GM19438 (cell line): ENCODE measurements at regions not wholly inside any gene's neighbourhood (a gene's known extent, or its start where the extent isn't known, plus 50 kb on each side); places are given as distances from the start of the nearest gene placed in this dataset.

ENCODE experiments used
- ATAC-seq: cut with Tn5 transposase; IDR thresholded peaks from one replicate; pipeline ENCODE4 v1.9.1; 2021; ENCODE audit warnings: low read depth; ENCODE audit not compliant: unreplicated experiment

DNA sequence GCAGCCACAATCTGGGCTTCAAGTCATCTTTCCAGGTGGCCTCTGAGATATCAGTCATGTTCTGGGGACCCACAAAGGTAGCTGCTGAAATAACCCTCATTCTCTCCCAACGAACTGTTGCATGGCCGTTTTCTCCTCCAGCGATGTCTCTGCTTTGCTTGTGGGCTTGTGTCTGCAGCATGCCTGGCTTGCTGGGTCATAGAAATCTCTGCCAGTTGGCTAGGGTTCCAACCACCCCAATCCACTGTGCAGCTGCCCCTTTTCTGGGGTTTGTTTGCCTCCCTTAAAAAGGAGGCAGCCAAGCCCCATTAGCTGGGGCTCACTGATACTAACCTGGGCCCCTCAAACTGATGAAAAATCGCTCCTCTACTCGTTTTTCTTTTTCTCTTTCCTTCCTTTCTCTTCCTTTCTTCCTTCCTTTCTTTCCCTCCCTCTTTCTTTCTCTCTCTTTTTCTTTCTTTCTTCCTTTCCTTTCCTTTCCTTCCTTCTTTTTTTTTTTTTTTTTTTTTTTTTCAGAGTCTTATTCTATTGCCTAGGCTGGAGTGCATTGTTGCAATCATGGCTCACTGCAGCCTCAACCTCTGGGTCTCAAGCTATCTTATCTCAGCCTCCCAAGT is 680.0 kb downstream of the EPHA4 start:
- ATAC-seq = no peak

GRCh38 chr2:220893411-220893810 is 678.7 kb downstream of the EPHA4 start:
- ATAC-seq = no peak

DNA sequence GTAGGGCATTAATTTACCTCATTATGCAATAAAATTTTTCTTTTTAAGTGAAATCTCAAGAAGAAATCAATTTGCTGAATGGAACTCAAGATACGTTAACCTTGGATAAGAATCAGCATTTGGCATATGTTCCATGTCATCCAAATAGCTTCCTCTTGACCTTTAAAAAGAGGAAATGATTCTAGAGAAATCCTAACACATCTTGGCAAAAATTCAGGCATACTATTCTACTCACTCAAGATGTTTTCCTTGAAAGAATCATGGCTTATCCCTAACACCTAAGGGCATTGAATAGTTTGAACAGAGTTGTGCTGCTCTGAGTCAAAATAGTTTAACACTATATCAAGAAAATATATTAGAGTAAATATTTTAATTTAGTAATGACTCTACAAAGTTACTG is 678.0 kb downstream of the EPHA4 start:
- ATAC-seq = no peak

GRCh38 chr2:220899492-220899891 is 672.6 kb downstream of the EPHA4 start:
- ATAC-seq = no peak

DNA sequence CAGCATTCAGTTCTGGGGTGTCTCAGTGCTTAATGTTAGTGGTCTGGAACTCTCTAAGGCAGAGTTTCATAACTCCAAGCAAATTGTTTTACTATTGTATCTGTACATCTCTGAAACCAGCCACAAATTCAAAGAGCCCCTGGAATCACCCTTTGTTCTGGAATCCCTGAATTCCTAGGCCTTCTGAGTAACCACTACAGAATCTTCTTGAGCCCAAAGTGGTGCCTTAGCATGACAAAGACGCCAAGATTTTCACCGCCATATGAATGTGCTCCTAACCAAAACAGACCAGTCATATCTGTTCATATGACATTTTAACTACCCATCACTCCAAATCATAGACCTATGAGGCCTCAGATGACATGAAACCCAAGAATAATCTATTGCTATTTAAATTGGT is 668.1 kb downstream of the EPHA4 start:
- no peak for ATAC-seq

- ATAC-seq = no peak
Measured at GRCh38 chr2:220913384-220913783, 658.7 kb downstream of the EPHA4 start.

- no peak for ATAC-seq
Measured at GRCh38 chr2:220915092-220915623, 656.9 kb downstream of the EPHA4 start.

DNA sequence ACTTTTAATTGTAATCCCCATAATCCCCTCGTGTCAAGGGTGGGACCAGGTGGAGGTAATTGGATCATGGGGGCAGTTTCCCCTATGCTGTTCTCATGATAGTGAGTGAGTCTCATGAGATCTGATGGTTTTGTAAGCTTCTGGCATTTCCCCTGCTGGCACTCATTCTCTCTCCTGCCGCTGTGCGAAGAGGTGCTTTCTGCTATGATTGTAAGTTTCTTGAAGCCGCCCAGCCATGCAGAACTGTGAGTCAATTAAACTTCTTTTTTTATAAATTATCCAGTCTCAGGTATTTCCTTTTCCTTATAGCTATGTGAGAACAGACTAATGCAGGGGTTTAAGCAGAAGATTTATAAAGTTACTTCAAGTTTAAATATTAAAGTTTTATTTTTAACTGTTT is 655.2 kb downstream of the EPHA4 start:
- ATAC-seq = no peak

DNA sequence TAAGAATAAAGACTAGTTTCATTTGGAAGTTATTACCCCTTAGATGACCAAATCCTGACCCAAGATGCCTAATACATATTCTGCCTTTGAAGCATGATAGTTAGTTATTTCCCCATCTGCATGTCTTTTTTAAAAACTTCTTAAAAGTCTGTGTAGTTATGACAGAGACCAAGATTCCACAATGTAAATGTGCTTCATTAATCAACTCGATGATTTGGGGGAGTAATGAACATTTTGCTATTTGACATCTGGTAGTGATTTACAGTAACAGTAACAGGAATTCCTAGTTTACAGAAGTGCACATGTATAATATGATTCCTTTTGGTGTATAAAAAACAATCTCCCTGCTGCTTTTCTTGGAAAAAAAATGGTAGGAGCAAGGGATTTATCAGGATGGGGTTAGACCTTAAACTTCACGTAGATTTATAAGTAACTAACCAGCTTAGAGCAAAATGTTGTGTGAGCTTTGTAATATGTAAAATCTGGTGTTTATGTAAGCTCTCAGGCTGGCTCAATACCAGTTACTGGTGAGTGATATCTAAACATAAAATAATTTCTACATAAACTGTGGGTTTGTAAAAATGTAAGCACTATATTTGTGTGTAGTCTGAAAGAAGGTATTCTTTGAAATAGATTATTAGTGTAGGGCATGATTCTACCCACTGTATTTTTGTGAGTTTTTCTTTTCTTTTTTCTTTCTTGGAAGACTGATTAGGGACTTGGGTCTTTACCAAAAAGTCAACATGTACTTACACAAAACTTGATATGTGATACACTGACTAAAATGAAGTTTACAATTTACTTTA is 641.6 kb downstream of the EPHA4 start:
- no peak for ATAC-seq

GRCh38 chr2:220931491-220931890 is 640.6 kb downstream of the EPHA4 start:
- ATAC-seq = no peak

- no peak for ATAC-seq
Measured at GRCh38 chr2:220932041-220932440, 640.1 kb downstream of the EPHA4 start.

DNA sequence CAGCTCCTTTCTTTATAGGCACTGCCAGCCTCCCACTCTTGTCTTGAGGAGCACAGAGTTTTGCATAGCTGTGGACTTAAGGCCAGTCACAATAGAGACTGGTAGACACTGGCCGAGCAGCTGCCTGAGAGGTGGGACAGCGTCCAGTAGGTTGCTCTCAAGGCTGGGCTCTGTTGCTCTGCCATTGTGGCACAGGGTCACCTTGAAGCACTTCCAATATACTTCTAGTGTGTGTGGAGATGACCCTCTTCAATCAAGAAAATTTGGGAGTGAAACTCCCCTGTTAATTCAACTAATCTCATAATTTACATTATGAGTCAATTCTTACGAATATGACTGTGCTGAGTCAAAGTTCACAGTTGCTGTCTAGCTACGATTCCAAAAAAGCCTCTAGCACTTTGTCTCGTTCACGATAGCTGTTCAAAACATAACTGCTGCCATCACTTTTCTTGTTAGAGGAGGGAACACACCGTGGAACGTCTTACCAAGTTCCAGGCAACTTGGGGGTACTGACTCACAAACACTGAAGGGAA is 636.2 kb downstream of the EPHA4 start:
- ATAC-seq = no peak

DNA sequence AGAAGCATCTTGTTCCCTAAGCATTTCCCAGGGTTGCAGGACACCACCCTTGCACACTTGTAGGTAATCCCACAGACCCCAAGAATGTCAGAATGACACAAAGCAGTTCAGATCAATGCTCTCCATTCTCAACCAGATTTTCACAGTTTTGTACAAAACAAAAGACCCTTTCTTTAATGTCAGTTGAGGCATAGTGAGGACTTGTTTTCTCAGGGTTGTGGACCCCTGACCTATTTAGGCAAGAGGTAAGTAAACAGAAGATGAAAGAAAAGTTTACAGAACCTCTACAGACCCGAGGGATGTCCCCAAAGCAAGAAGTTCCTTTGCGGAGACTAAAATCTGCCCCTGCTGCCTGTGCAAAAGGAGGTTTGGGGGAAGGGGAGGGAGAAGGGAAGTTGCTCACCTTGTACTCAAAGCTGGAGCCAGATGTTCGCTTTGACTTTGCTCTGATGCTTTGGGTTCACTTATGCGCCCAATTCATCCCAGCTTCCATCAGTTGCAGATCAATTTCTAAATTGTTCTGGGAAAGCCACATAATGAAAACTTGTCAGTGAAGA is 635.4 kb downstream of the EPHA4 start:
- no peak for ATAC-seq

GRCh38 chr2:220937245-220937644 is 634.9 kb downstream of the EPHA4 start:
- ATAC-seq = no peak

DNA sequence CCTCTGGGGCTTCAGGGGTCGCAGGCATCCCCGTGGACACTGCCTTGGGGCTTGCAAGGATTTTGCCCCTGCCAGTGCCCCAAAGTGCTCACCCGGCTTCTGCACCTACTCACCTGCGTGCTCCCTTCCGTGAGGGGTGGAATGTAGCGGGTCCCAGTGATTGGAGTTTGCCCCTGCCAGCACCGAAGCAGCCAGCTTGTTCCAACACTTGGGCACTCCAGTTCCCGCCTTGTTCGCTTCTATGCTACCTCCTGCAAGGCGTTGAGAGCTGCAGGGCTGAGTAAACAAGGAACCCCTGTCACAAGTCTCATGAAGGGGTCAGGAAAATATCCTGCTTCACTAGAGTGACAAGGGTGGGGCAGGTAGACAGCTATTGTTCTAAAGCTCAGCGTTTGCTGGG is 631.5 kb downstream of the EPHA4 start:
- ATAC-seq = no peak

- ATAC-seq = no peak
Measured at GRCh38 chr2:220941683-220942082, 630.4 kb downstream of the EPHA4 start.

DNA sequence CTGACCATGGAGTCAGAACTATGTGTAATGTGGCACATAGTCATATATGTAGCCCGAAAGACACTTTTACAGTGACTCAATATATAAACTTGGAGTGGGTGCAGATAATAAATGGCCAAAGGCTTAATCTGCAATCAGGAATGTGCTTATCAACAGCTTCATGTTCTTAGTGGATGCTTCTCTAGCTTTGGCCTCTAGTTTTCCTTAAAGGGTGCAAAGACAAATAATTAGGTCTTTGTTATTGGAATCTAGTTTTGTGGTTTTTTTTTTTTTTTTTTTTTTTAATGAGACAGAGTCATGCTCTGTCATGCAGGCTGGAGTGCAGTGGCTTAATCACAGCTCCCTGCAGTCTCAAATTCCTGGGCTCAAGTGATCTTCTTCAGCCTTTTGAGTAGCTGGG is 625.6 kb downstream of the EPHA4 start:
- ATAC-seq = no peak

DNA sequence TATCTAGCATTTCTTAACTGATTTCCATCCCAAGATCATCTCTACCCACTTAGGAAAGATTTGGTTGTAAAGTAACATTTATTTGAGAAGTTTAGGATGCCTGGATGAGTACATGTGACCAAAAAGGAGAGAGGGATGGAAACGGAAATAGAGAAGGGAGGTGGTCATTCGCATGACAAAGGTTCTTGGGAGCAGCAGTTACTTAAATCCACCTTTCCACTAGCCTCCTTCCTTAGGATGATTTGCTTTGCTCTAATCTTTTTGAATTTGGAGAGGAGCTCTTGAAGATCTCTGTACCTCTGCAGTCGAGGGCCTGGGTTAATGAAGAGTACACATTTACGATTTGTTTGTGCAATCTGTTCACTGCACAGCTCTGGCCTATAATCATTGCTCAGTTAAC is 623.5 kb downstream of the EPHA4 start:
- ATAC-seq = no peak

GRCh38 chr2:220949466-220949865 is 622.6 kb downstream of the EPHA4 start:
- no peak for ATAC-seq

GRCh38 chr2:220955776-220956175 is 616.3 kb downstream of the EPHA4 start:
- ATAC-seq = no peak

- no peak for ATAC-seq
Measured at GRCh38 chr2:220956429-220956828, 615.7 kb downstream of the EPHA4 start.
